ENCODE measurements at regions not wholly inside any gene's neighbourhood (a gene's known extent, or its start where the extent isn't known, plus 50 kb on each side); places are given as distances from the start of the nearest gene placed in this dataset.
A peak's percentile ranks its signal among the peaks of the same experiment; 100 is the strongest.
"Not testable (repeated sequence)": the region's sequence is repeated elsewhere in the genome, so short reads cannot be mapped to it uniquely, and the experiment has no call there.

- no peak for DNase-seq
Measured at GRCh38 chr10:62665771-62666170, 138.7 kb upstream of the ADO start.

- no peak for DNase-seq
Measured at GRCh38 chr10:62666275-62666674, 138.2 kb upstream of the ADO start.

- DNase-seq = no peak
Measured at GRCh38 chr10:62669341-62669740, 135.2 kb upstream of the ADO start.

- DNase-seq = no peak
Measured at GRCh38 chr10:62671104-62671503, 133.4 kb upstream of the ADO start.

GRCh38 chr10:62681211-62681940 is 123.1 kb upstream of the ADO start:
- peak; percentile 68 to 70 for DNase-seq

GRCh38 chr10:62684911-62685310 is 119.6 kb upstream of the ADO start:
- no peak for DNase-seq

GRCh38 chr10:62687230-62687748 is 117.2 kb upstream of the ADO start:
- no peak for DNase-seq

- DNase-seq = no peak
Measured at GRCh38 chr10:62688971-62689700, 115.4 kb upstream of the ADO start.

GRCh38 chr10:62689712-62690111 is 114.8 kb upstream of the ADO start:
- no peak for DNase-seq

- DNase-seq = no peak
Measured at GRCh38 chr10:62690703-62691102, 113.8 kb upstream of the ADO start.

- no peak for DNase-seq
Measured at GRCh38 chr10:62691336-62691735, 113.2 kb upstream of the ADO start.

GRCh38 chr10:62692085-62692484 is 112.4 kb upstream of the ADO start:
- no peak for DNase-seq

GRCh38 chr10:62693306-62693705 is 111.2 kb upstream of the ADO start:
- DNase-seq = no peak

- DNase-seq = no peak
Measured at GRCh38 chr10:62694537-62695126, 109.9 kb upstream of the ADO start.

- no peak for DNase-seq
Measured at GRCh38 chr10:62696798-62697197, 107.7 kb upstream of the ADO start.

GRCh38 chr10:62699148-62699547 is 105.4 kb upstream of the ADO start:
- DNase-seq = no peak

GRCh38 chr10:62704121-62704520 is 100.4 kb upstream of the ADO start:
- not testable (repeated sequence) for DNase-seq

- DNase-seq = no peak
Measured at GRCh38 chr10:62705789-62706188, 98.7 kb upstream of the ADO start.

GRCh38 chr10:62707810-62708209 is 96.7 kb upstream of the ADO start:
- DNase-seq = no peak

- DNase-seq = no peak
Measured at GRCh38 chr10:62708569-62708968, 96.0 kb upstream of the ADO start.

GRCh38 chr10:62709200-62709599 is 95.3 kb upstream of the ADO start:
- DNase-seq = no peak

GRCh38 chr10:62710182-62710581 is 94.3 kb upstream of the ADO start:
- no peak for DNase-seq

- DNase-seq = no peak
Measured at GRCh38 chr10:62715383-62715782, 89.1 kb upstream of the ADO start.

- DNase-seq = no peak
Measured at GRCh38 chr10:62718585-62718984, 85.9 kb upstream of the ADO start.

Data from stimulated activated CD4-positive, alpha-beta T cell treated with anti-CD3 and anti-CD28 coated beads, Interleukin-2, amount 100 ng/mL, for 48 hours (primary cell).